NOMO-1 treated with dmso at 0.1 percent for 144 hours (cell line): ENCODE measurements at regions not wholly inside any gene's neighbourhood (a gene's known extent, or its start where the extent isn't known, plus 50 kb on each side); places are given as distances from the start of the nearest gene placed in this dataset.
A peak's percentile ranks its signal among the peaks of the same experiment; 100 is the strongest.

Source experiments
- DNase-seq: peaks from one replicate; lab custom pipeline; 2025; ENCODE audit not compliant: unreplicated experiment; lab: John Stamatoyannopoulos, UW

GRCh38 chr1:244219149-244219548, 168.1 kb downstream of the ZBTB18 start:
- no peak for DNase-seq

- no peak for DNase-seq
Observed at GRCh38 chr1:244219802-244220201, 168.7 kb downstream of the ZBTB18 start.

- no peak for DNase-seq
Observed at GRCh38 chr1:244220410-244220809, 169.3 kb downstream of the ZBTB18 start.

- no peak for DNase-seq
Observed at GRCh38 chr1:244221991-244222390, 170.9 kb downstream of the ZBTB18 start.

- peak; percentile 81 for DNase-seq
Observed at GRCh38 chr1:244224487-244225430, 173.7 kb downstream of the ZBTB18 start.

GRCh38 chr1:244226435-244226834, 175.4 kb downstream of the ZBTB18 start:
- DNase-seq = no peak

- DNase-seq = no peak
Observed at GRCh38 chr1:244230470-244230869, 179.4 kb downstream of the ZBTB18 start.

GRCh38 chr1:244231193-244231571, 180.1 kb downstream of the ZBTB18 start:
- DNase-seq = no peak

GRCh38 chr1:244231572-244232315, 180.7 kb downstream of the ZBTB18 start:
- DNase-seq = no peak

GRCh38 chr1:244234009-244234643, 183.0 kb downstream of the ZBTB18 start:
- DNase-seq = no peak

- DNase-seq = no peak
Observed at GRCh38 chr1:244235157-244235556, 184.1 kb downstream of the ZBTB18 start.

GRCh38 chr1:244236101-244236500, 185.0 kb downstream of the ZBTB18 start:
- no peak for DNase-seq

- DNase-seq = no peak
Observed at GRCh38 chr1:244236721-244237120, 185.6 kb downstream of the ZBTB18 start.

- no peak for DNase-seq
Observed at GRCh38 chr1:244237445-244237844, 186.4 kb downstream of the ZBTB18 start.

- peak; percentile 26 for DNase-seq
Observed at GRCh38 chr1:244239261-244239770, 188.2 kb downstream of the ZBTB18 start.

- no peak for DNase-seq
Observed at GRCh38 chr1:244241438-244241837, 190.4 kb downstream of the ZBTB18 start.

- no peak for DNase-seq
Observed at GRCh38 chr1:244242446-244242845, 191.4 kb downstream of the ZBTB18 start.

- no peak for DNase-seq
Observed at GRCh38 chr1:244246334-244246733, 195.3 kb downstream of the ZBTB18 start.

GRCh38 chr1:244248426-244248825, 197.3 kb downstream of the ZBTB18 start:
- no peak for DNase-seq

GRCh38 chr1:244252211-244252610, 199.5 kb downstream of the ADSS2 start:
- no peak for DNase-seq

- DNase-seq = peak; percentile 93
Observed at GRCh38 chr1:244254467-244254866, 197.2 kb downstream of the ADSS2 start.
